H1 (cell line): ENCODE measurements at regions not wholly inside any gene's neighbourhood (a gene's known extent, or its start where the extent isn't known, plus 50 kb on each side); places are given as distances from the start of the nearest gene placed in this dataset.

ENCODE experiments used
- CEBPB ChIP-seq: IDR thresholded peaks from 2 replicates; pipeline ENCODE4 v1.6.1; 2012; ENCODE audit warnings: low read depth, low read length
- FOSL1 ChIP-seq: IDR thresholded peaks from 2 replicates; pipeline ENCODE4 v1.6.1; 2011; ENCODE audit warnings: mild to moderate bottlenecking, low read depth, low read length, moderate library complexity; ENCODE audit not compliant: insufficient read depth
- JUND ChIP-seq: IDR thresholded peaks from 2 replicates; pipeline ENCODE4 v1.6.1; 2011; ENCODE audit warnings: mild to moderate bottlenecking, improper control_type of control experiment, low read length
- KDM4A ChIP-seq: IDR thresholded peaks from one replicate; pipeline ENCODE4 v1.7.1; 2012; ENCODE audit warnings: low read depth, mild to moderate bottlenecking, moderate library complexity, low read length, inconsistent platforms; ENCODE audit not compliant: severe bottlenecking
- POLR2A ChIP-seq, 2 experiments: IDR thresholded peaks; 1 replicate in 1 of 2; 2 replicates in 1 of 2; pipeline ENCODE4 v1.6.1; 2011; ENCODE audit warnings: low read depth in 2 of 2, low read length in 2 of 2, mild to moderate bottlenecking in 2 of 2; ENCODE audit errors: control extremely low read depth in 1 of 2
- POU5F1 ChIP-seq: IDR thresholded peaks from 2 replicates; pipeline ENCODE4 v1.6.1; 2011; ENCODE audit warnings: low read depth, mild to moderate bottlenecking, low read length, moderate library complexity
- SRF ChIP-seq: IDR thresholded peaks from 2 replicates; pipeline ENCODE4 v1.6.1; 2011; ENCODE audit warnings: mild to moderate bottlenecking, low read depth, low read length, moderate library complexity
- TF ChIP-seq, protein P1 (sequence below): IDR thresholded peaks from 2 replicates; pipeline ENCODE4 v1.6.1; 2012; ENCODE audit warnings: inconsistent platforms

- TF ChIP-seq JUND (no peak), CEBPB (no peak), FOSL1 (no peak), KDM4A (no peak), POLR2A (IDR thresholded peaks at IDR 0.05; ENCODE audit: control extremely low read depth in 1 of 2, low read depth in 2 of 2, low read length in 2 of 2) (no peak), SRF (no peak), POU5F1 (no peak)
- TF ChIP-seq, protein P1, sequence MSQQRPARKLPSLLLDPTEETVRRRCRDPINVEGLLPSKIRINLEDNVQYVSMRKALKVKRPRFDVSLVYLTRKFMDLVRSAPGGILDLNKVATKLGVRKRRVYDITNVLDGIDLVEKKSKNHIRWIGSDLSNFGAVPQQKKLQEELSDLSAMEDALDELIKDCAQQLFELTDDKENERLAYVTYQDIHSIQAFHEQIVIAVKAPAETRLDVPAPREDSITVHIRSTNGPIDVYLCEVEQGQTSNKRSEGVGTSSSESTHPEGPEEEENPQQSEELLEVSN: no peak
- TF ChIP-seq, all 59 proteins: peak for 0
Observed at GRCh38 chr1:234735916-234736315, 125.9 kb upstream of the IRF2BP2 start (continued).
